HL-60/S4 (cell line): ENCODE measurements at regions not wholly inside any gene's neighbourhood (a gene's known extent, or its start where the extent isn't known, plus 50 kb on each side); places are given as distances from the start of the nearest gene placed in this dataset.
"Not testable (repeated sequence)": the region's sequence is repeated elsewhere in the genome, so short reads cannot be mapped to it uniquely, and the experiment has no call there.

Experiments
- in situ Hi-C: fragments of 300-500 bp; cut with MboI; formaldehyde crosslinking; loops from 2 replicates; pipeline ENCODE4 v1.14.3; 2022; ENCODE audit warnings: low sequenced_read_pairs

DNA sequence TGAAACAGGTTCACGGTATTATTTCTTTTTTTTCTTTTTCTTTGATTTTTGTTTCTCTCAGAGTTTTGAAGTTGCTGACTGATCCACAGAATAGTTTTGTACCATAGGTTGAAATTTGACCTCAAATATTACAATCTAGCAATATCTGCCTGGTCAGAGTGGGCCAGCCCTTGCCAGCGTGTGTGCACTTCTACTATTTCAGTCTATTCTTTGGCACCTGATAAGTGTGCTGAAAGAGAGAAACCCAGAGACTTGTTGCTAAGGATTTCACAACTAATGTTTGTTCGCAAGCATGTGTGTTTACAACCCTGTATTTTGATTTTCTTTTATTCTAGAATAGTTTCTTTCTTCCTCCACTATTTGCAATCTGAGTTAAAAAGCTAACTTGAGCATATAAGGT lies 1125.2 kb upstream of the CNTN5 start:
- in situ Hi-C loops = no loop called here

DNA sequence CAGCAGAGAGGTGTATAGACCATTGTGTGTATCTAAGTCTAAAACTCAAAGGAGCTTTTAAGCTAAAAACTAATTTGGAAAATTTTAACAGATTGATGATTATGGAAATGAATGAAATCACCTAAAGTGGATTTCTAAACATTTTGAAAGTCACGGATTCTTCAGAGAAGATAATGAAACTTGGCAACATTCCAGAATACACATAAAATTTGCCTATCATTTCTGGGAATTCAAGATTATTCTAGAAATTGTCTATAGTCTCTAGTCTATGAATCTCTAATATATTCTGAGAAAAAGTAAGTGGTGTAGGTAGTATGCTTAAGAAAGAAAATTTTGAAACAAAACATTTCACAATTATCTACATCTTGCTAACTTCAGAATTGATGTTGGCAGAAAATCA lies 1117.9 kb upstream of the CNTN5 start:
- in situ Hi-C loops = no loop called here

DNA sequence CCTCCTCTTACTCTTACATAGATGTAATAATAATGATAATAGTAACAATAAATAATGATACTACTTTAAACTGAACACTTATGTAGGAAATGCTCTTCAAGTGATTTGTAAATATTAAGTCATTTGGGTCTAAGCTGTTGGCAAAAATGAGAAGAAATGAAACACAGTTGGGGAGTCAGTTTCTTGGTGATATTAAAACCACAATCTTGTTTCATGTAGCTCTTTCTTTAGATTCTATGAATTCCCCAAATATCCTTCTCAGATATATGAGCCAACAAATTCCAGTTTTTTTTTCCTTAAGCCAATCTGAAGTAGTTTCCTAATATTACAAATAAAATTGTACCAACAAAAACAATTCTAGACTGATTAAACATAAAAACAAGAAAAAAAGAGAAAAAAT lies 1115.6 kb upstream of the CNTN5 start:
- in situ Hi-C loops = no loop called here

DNA sequence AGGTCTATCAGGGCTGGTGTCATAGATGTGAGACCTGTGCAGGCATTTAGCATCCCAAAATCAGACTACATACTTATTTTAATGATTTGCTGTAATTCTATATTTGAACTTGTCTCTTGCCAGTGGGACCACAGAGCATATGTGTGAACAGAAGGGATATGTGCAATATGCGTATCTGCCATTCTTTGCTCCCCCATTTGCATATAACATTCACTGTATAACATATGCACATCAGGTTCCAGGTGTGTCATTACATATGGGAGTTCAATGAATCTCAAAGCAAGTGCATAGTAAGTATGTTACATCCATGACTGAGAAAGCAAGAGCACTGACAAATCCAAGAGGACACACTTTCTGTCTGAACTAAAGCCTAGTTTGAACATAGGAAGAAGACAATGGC lies 1115.1 kb upstream of the CNTN5 start:
- in situ Hi-C loops = no loop called here

DNA sequence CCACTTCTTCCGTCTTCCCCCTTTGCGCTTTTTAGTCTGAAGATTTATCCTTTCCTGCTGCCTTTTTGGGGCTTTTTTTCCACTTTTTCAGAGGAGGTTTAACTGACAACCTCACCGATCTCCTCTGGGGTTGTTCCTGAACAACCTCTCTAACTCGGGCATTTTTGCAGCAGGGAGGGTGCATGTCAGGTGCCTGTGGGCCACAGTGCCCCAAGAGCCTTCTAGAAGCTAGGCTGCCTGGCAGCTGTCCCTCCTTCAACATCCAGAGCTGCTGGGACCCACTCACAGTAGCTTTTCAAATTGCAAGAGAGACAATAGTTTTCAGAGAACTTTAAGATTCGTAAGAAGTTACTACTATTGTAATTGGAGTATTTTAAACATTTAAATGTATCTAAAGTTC lies 1112.4 kb upstream of the CNTN5 start:
- in situ Hi-C loops = no loop called here

DNA sequence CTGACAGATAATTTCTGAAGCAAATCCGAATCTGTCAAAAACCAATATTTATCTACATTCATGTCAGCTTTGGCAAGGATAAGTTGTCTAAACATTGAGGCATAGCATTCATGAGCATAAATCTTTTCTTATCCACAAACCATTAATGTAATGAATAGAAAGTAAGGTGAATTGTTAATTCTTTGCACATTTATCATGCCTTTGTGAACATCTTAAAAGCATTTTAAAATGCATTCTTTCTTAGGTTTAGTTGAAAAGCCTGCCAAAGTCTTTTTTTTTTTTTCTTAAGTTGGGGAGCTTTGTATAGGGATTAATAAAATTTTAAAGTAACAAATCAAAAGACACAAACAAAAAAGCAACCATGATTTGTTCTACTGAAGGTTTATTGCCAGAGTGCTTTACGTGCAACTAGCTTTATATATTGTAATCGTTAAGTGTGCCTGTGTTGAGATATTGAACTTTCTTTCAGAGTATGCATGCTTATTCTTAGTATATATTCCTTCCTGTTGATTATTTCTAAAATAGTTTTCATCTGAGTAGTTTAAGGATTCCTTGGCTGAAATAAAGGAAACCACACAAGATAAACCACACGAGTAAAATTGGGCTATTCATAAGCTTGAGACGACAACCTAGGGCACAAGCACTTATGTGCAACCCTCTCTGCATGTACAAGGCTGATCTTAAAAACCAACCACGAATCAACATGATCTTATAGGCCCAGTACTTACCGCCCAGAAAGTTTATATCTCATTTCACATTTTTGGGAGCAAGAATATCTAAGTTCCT lies 1110.9 kb upstream of the CNTN5 start:
- in situ Hi-C loops = no loop called here

DNA sequence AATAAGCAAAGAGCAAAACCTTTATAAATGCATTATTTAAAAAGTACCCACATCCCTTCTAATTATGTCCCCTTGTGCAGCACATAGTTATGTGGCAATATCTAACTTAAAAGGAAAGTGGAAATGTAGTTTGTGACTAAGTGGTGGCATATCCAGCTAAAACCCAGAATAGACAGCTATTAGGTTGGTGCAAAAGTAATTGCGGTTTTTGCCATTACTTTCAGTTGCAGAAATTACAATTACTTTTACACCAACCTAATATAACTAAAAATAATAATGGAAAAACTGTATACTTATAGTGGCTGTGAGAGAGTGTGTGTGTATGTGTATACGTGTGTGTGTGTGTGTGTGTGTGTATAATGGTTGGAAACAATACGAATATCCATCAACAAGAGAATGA lies 1108.1 kb upstream of the CNTN5 start:
- in situ Hi-C loops = no loop called here

DNA sequence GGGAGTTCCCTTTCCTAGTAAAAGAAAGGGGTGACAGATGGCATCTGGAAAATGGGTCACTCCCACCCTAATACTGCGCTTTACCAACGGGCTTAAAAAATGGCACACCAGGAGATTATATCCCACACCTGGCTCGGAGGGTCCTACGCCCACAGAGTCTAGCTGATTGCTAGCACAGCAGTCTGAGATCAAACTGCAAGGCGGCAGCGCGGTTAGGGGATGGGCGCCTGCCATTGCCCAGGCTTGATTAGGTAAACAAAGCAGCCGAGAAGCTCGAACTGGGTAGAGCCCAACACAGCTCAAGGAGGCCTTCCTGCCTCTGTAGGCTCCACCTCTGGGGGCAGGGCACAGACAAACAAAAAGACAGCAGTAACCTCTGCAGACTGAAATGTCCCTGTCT lies 1097.8 kb upstream of the CNTN5 start:
- in situ Hi-C loops = not testable (repeated sequence)

DNA sequence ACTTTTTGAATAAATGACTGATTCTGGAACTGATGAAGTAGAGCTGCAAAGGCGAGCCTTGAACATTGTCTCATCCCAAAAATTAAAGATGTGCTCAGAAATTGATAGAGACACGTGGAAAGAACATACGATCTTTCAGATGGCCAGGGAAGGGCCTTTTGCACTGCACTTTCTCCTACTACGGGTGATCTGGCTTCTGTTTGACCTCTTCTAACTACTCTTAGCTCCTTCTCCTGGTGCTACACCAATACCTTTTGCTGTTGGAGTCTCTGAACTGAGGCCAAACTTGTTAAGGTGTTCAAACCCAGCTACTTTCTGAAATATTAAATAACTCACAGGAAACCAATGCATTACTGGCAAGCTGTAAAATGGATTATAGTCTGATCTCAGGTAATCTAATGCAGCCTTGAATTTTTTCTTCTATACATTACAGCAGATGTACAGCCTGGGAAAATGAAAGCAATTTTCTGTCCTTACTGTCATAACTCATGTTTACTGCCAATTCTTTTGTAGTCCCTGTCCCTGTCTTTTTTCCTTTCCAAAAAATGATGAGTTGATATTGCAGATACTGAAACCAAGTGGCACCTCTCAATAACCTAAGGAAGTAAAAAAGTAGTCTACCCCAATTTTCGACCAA lies 1086.1 kb upstream of the CNTN5 start:
- in situ Hi-C loops = no loop called here

DNA sequence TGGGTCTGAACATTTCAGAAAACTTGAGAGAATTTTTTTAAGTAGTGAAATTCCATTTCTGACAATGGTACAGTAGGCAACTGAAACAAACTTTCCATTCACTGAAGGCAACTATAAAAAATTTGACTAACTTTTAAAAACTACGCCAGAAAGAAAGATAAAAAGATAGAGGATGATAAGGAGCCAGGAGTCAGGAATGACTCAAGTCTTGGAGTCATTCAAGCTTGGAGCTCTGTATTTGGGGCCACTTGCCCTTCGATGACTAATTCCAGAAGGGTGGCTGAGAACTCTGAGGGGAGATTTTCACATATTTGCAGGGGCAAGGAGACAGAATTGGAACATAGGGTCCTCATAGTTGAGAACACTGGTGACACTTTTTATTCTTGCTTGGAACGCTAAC lies 1083.2 kb upstream of the CNTN5 start:
- in situ Hi-C loops = no loop called here

DNA sequence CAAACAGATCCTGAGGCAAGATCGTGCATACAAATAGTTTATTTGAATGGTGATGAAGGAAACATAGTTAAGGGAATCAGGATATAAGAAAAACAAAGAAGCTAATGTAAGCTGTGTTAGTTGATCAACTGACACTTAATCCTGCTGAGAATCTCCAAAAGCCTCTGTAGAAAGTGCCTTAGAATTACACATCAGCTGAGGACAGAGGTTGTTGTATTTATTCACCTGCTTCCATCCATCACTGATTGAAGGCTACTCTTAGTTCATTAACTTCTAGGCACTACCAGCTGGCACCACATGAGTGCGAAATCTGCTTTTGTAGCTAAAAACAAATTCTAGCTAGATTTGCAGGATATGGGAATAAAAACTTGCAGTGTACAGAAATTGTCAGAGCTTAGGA lies 1082.0 kb upstream of the CNTN5 start:
- in situ Hi-C loops = no loop called here

DNA sequence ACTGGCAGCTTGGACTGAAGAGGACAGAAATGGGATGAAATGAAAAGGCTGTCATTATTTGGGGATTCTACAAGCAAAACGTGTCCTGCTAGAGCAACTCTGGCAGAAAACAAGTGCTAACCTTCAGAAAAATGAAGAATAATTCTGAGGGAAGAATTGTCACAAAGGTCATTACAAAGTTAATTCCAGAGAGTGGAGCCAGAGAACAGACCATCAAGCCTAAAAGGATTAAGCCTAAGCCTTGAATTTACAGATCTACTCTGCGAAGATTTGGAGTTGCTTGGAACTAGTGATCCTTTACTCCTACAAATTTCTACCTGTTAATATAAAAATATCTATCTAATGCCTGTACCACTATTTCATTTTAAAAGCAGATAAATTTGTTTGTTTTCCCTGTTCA lies 1077.3 kb upstream of the CNTN5 start:
- in situ Hi-C loops = no loop called here

DNA sequence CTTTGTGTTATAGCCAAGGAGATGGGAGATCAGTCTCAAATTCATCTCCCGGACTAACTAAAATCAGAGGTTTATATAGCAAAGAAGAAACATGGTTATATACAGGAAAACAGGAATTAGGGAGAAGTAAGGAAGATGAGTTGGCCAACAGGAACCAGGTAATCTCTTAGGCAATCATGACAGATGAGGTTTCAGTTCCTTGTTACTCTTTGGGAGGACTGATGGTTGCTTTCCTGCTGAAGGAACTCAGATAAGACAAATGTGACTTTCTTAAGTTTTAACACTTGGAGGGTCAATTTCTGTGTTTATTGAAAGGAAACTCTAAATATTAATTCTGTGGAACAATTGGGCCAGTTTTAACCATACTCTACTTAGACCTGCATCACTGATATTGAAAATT lies 1072.0 kb upstream of the CNTN5 start:
- in situ Hi-C loops = no loop called here

DNA sequence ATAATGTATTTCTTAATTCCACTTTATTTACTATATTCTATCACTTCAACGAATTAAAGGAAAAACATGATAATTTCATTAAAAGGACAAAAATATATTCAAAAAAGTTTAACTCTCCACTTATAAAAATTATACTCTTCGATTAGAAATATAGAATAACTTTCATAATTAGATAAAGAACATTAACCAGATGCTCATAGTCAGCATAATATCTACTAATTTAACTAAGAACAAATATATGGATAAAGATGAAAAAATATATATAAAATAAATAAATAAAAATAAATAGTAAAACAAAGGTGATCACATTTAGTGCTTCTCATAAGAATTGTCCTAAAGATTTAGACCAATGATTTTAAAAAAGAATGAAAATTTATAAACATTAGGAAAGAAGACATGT lies 1065.2 kb upstream of the CNTN5 start:
- in situ Hi-C loops = no loop called here

DNA sequence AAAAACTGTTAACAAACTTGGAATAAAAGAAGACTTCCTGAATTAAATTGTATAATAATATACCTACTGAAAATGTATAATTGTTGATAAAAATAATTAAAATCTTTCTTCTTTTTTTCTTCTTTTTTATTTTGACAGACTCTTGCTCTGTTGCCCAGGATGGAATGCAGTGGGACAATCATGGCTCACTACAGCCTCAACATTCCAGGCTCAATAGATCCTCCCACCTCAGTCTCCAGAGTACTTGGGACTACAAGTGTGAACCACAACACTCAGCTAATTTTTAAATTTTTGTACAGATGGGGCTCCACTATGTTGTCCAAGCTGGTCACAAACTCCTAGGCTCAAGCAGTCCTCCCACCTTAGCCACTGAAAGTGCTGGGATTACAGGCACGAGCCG lies 1063.8 kb upstream of the CNTN5 start:
- in situ Hi-C loops = no loop called here

DNA sequence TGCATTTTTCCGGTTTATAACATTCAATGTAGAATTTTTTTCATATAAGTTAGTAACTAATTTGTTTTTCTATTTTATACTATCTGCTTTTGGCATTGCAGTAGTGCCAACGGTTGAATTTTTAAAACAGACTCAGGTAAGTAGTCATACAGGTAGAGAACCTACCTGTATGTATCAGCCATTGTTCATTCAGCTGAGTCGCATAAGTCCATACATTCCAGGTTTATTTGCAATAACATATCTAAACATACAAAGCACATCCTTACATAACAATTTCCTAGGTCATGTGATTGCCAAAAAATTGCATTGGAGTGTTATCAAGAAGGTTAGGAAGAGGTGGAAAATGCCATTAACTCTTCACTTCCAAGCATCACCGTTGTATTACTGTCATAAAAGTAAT lies 1059.3 kb upstream of the CNTN5 start:
- in situ Hi-C loops = no loop called here

DNA sequence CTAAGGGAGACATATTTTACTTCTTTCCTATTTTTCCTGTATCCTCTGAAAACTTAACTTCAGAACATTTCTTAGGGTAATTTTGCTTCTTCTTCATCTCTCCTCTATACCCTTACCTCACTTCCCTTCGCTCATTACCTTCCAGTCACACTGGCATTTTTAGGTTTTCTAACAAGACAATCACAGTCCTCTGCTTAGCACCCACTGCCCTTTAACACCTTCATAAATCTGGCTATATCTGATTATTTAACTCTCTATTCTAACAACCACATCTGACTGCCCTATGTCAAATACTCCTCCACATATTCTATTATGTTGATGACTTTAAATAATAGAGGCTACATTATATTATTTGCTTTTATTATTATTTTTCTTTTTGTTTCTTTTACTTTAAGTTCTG lies 1058.0 kb upstream of the CNTN5 start:
- in situ Hi-C loops = no loop called here

DNA sequence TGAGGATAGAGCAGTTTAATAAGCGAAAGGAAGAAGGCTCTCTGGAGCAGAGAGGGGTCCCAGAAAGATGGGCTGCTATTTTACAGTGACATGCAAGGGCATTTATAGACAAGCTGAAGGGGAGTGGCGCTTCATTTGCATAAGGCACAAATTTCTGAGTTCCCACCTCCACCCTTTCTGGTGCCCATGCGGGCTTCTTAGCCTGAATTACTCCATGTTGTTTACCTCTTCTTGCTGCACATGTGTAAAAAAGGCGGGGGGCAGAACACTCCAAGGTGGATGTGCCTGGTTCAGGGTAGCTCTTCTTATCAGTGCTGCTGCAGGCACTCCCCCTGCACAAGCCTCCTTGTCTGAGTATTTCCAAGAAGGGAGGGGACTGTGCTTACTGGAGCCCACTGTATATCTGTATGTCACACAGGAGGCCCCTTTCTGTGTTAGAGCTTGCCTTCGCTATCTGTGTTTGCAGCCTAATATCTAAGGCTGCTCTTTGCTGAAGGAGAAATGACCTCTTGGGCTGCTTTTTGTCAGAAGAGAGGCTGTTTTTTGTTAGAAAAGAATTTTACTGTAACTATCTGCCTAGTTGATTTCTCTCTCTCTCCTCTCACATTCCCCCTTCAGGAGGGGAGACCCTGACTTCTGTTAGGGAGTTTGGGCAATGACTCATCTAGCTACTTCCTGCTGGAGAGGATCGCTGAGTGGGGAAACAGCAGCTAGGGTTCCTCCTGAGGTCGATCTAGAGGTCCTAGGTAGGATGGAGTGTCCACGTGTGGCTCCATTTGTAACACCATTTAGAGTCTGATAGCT lies 1057.0 kb upstream of the CNTN5 start:
- in situ Hi-C loops = no loop called here

DNA sequence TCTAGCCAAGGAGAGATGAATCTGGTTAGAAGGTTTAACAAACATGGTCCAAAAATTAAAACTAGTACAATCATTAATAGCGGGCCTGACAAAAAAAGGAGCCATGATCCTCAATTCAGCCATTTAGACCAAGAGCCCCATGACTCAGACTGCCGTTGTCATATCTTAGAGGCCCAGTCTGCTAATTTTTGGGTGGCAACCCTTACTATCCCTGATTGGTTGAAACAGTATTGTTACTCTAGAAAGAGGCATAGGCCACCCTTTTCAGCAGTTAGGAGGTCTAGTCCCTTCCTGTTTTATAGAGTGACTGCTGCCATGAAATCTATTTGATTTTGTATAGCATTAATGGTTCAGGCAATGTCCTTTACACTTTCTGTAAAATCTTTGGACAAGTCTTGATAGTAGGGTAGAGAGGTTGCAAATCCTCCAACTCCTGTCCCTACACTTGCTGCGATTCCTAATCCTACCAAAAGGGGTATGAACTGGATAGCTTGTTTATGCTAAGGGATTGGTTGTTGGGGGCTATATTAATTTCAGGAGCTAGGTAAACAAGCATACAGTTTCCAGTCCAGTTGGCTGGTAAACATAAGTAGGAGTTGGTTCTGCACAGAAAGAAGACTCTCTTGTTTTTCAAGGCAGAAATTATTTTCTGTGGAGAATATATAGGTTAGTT lies 1056.3 kb upstream of the CNTN5 start:
- in situ Hi-C loops = no loop called here

DNA sequence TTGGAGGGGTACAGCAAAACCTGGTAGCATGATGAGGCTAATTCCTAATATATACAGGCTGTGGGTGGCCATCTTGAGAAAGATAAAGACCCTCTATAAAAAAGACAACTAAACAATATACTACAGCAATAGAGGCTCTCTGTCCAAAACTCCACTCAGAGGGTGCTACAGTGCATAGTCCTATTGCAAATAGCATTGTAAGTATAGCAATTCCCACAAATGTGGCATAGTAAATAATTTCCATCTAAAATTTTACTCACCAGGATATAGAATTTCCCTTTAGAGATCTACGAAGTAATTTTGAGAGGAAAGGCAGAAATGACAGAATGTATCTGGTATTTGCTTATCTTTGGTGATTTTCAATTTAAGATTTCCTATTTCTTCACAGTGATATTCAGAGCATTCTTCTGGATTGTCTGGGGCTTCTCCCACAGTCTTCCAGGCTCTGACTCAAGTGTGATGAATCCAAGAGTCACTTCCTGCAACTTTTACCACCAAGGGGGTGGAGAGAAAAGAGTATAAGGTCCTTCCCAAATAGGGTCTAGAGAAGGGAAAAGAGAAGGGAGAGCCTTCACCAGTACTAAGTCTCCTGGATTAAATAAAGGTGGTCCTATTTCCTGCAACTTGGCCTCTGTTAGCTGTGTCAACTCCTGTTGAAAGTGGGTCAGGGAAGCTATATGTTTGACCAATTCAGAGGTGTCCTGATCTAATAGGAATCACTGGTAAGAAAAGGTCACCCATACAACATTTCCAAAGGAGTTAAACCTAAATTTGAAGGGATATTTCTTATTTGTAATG lies 1054.7 kb upstream of the CNTN5 start:
- in situ Hi-C loops = no loop called here

DNA sequence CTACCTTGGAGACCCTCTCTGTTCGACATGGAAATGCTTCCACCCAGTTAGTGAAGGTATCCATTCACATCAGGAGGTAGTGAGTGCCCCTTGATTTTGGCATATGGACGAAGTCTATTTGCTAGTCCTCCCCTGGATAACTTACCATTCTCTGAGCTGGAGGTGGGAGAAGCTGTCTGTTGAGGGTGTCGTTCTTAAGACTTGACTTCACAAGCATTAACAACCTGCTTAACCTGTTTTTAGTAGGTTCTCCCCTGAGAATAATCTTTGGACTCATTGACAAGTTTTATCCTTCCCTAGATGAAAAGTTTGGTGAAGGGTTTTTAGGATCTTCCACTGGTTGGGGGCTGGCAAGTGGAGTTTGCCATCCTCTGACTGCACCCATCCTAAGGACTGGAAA lies 1053.8 kb upstream of the CNTN5 start:
- in situ Hi-C loops = no loop called here
